ENCODE measurements at regions not wholly inside any gene's neighbourhood (a gene's known extent, or its start where the extent isn't known, plus 50 kb on each side); places are given as distances from the start of the nearest gene placed in this dataset.

DNA sequence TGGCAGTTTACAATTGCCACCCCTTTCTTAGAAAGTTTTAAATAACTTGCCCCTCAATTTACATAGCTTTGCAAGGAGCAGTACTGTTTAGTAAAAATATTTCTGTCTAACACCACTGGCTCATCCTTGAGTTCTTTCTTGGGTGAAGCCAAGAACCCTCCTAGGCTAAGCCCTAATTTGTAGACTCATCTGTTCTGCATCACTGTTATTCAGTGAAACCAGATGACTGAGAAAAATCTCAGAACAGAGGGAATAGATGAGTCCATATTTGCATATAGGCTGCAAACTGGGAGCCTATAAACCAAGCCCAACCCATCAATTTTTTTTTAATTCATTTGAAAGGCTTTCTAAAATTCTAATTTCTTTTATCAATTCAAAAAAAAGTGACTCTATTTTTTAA, 161.4 kb upstream of the TFPI start:
- DNase-seq (ENCODE audit: low spot score): no peak
- peaks cover 0 to 2% (median 0%) of the 10 kb centered on the region in 4 donors for H3K9me3 ChIP-seq (ENCODE audit: control insufficient read depth in 4 of 4, low read length in 3 of 4)
- H3K4me1 ChIP-seq (ENCODE audit: control insufficient read depth in 4 of 4, insufficient read depth in 4 of 4, low read length in 3 of 4): no peaks in the 10 kb centered on the region
- H3K27me3 ChIP-seq (ENCODE audit: control insufficient read depth in 4 of 4, insufficient read depth in 4 of 4, low read length in 3 of 4): no peaks in the 10 kb centered on the region
- H3K9ac ChIP-seq (ENCODE audit: low read depth in 1 of 2, low read length in 2 of 2): no peak overlapping the region
- H3K36me3 ChIP-seq (ENCODE audit: control insufficient read depth in 4 of 4, insufficient read depth in 3 of 4, low read depth in 1 of 4, low read length in 3 of 4): no peaks in the 10 kb centered on the region
- TF ChIP-seq, protein P1, sequence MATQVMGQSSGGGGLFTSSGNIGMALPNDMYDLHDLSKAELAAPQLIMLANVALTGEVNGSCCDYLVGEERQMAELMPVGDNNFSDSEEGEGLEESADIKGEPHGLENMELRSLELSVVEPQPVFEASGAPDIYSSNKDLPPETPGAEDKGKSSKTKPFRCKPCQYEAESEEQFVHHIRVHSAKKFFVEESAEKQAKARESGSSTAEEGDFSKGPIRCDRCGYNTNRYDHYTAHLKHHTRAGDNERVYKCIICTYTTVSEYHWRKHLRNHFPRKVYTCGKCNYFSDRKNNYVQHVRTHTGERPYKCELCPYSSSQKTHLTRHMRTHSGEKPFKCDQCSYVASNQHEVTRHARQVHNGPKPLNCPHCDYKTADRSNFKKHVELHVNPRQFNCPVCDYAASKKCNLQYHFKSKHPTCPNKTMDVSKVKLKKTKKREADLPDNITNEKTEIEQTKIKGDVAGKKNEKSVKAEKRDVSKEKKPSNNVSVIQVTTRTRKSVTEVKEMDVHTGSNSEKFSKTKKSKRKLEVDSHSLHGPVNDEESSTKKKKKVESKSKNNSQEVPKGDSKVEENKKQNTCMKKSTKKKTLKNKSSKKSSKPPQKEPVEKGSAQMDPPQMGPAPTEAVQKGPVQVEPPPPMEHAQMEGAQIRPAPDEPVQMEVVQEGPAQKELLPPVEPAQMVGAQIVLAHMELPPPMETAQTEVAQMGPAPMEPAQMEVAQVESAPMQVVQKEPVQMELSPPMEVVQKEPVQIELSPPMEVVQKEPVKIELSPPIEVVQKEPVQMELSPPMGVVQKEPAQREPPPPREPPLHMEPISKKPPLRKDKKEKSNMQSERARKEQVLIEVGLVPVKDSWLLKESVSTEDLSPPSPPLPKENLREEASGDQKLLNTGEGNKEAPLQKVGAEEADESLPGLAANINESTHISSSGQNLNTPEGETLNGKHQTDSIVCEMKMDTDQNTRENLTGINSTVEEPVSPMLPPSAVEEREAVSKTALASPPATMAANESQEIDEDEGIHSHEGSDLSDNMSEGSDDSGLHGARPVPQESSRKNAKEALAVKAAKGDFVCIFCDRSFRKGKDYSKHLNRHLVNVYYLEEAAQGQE (IDR thresholded peaks at IDR 0.05): no peak
- no peak for TF ChIP-seq SP1 (IDR thresholded peaks at IDR 0.05)
- no peak overlapping the region for H3K27ac ChIP-seq (ENCODE audit: low read depth in 1 of 2, low read length in 2 of 2)
- H3K4me3 ChIP-seq (ENCODE audit: low read depth in 1 of 3, low read length in 3 of 3): no peak overlapping the region

DNA sequence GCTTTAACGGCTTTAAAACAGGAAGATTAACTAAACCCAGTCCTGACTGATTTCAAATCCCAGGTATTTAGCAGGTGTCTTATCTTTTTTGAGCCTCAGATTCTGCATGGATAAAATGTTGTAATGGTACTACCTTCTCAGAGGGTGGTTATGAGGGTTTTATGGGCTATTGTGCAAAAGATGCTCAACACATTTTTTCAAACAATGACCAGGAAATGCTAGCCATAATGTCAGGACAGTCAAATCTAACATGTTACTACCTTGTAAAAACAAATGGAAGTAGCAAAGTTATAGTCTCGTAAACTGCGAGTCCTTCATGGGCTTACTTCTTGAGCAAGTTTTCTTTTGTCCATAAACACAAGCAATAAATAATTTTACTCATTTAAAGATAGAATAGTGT, 162.1 kb upstream of the TFPI start:
- H3K4me1 ChIP-seq (ENCODE audit: control insufficient read depth in 4 of 4, insufficient read depth in 4 of 4, low read length in 3 of 4): no peaks in the 10 kb centered on the region
- no peak overlapping the region for H3K27ac ChIP-seq (ENCODE audit: low read depth in 1 of 2, low read length in 2 of 2)
- H3K4me3 ChIP-seq (ENCODE audit: low read depth in 1 of 3, low read length in 3 of 3): no peak overlapping the region
- H3K27me3 ChIP-seq (ENCODE audit: control insufficient read depth in 4 of 4, insufficient read depth in 4 of 4, low read length in 3 of 4): no peaks in the 10 kb centered on the region
- TF ChIP-seq EGR1 (IDR thresholded peaks at IDR 0.05; ENCODE audit: low read depth in 2 of 2) (no peak), NR2F2 (IDR thresholded peaks at IDR 0.05) (no peak), FOXA1 (IDR thresholded peaks at IDR 0.05) (no peak), SP1 (IDR thresholded peaks at IDR 0.05) (no peak), JUND (IDR thresholded peaks at IDR 0.05) (no peak), HNF4A (conservative IDR thresholded peaks at IDR 0.05) (no peak), RXRA (IDR thresholded peaks at IDR 0.05) (no peak), GABPA (IDR thresholded peaks at IDR 0.05 in 1 of 2, conservative IDR thresholded peaks at IDR 0.05 in 1 of 2) (no peak), FOXA2 (IDR thresholded peaks at IDR 0.05) (no peak), RAD21 (IDR thresholded peaks at IDR 0.05) (no peak), TAF1 (conservative IDR thresholded peaks at IDR 0.05) (no peak), YY1 (IDR thresholded peaks at IDR 0.05) (no peak), HNF4G (IDR thresholded peaks at IDR 0.05) (no peak)
- TF ChIP-seq, protein P2, sequence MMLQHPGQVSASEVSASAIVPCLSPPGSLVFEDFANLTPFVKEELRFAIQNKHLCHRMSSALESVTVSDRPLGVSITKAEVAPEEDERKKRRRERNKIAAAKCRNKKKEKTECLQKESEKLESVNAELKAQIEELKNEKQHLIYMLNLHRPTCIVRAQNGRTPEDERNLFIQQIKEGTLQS (IDR thresholded peaks at IDR 0.05): no peak
- TF ChIP-seq, protein P3, sequence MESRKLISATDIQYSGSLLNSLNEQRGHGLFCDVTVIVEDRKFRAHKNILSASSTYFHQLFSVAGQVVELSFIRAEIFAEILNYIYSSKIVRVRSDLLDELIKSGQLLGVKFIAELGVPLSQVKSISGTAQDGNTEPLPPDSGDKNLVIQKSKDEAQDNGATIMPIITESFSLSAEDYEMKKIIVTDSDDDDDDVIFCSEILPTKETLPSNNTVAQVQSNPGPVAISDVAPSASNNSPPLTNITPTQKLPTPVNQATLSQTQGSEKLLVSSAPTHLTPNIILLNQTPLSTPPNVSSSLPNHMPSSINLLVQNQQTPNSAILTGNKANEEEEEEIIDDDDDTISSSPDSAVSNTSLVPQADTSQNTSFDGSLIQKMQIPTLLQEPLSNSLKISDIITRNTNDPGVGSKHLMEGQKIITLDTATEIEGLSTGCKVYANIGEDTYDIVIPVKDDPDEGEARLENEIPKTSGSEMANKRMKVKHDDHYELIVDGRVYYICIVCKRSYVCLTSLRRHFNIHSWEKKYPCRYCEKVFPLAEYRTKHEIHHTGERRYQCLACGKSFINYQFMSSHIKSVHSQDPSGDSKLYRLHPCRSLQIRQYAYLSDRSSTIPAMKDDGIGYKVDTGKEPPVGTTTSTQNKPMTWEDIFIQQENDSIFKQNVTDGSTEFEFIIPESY (IDR thresholded peaks at IDR 0.05): no peak
- TF ChIP-seq, protein P4, sequence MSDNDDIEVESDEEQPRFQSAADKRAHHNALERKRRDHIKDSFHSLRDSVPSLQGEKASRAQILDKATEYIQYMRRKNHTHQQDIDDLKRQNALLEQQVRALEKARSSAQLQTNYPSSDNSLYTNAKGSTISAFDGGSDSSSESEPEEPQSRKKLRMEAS (IDR thresholded peaks at IDR 0.05): no peak
- TF ChIP-seq, protein P1 (IDR thresholded peaks at IDR 0.05): no peak
- peaks cover 0 to 4% (median 0%) of the 10 kb centered on the region in 4 donors for H3K9me3 ChIP-seq (ENCODE audit: control insufficient read depth in 4 of 4, low read length in 3 of 4)
- no peak for DNase-seq (ENCODE audit: low spot score)
- no peak overlapping the region for H3K9ac ChIP-seq (ENCODE audit: low read depth in 1 of 2, low read length in 2 of 2)
- no peaks in the 10 kb centered on the region for H3K36me3 ChIP-seq (ENCODE audit: control insufficient read depth in 4 of 4, insufficient read depth in 3 of 4, low read depth in 1 of 4, low read length in 3 of 4)
- 83% methylated on average over 3 of the region's 3 CpGs for WGBS

Data from liver (tissue), 7 donors.